ENCODE measurements at regions not wholly inside any gene's neighbourhood (a gene's known extent, or its start where the extent isn't known, plus 50 kb on each side); places are given as distances from the start of the nearest gene placed in this dataset.

- DNase-seq = no peak
- Mint-ChIP-seq H3K4me1 (no peaks in the 10 kb centered on the region), H3K27ac (no peak overlapping the region), H3K36me3 (peaks cover 0 to 10% (median 2%) of the 10 kb centered on the region in 3 donors), H3K9me3 (peaks cover 37 to 95% (median 75%) of the 10 kb centered on the region in 6 donors), H3K27me3 (ENCODE audit: low read depth in 3 of 3) (no peaks in the 10 kb centered on the region), H3K4me3 (no peak overlapping the region)
Observed at GRCh38 chr19:27529158-27529557, 1683.8 kb downstream of the UQCRFS1 start.

- no peak overlapping the region for H3K27ac Mint-ChIP-seq
- no peaks in the 10 kb centered on the region for H3K36me3 Mint-ChIP-seq
- no peak overlapping the region for H3K4me3 Mint-ChIP-seq
- DNase-seq = no peak
- peaks cover 0 to 1% (median 0%) of the 10 kb centered on the region in 3 donors for H3K27me3 Mint-ChIP-seq (ENCODE audit: low read depth in 3 of 3)
- peaks cover 14 to 65% (median 48%) of the 10 kb centered on the region in 6 donors for H3K9me3 Mint-ChIP-seq
- no peaks in the 10 kb centered on the region for H3K4me1 Mint-ChIP-seq
Observed at GRCh38 chr19:27522223-27522622, 1690.7 kb downstream of the UQCRFS1 start.
